DND-41 (cell line): ENCODE measurements at regions not wholly inside any gene's neighbourhood (a gene's known extent, or its start where the extent isn't known, plus 50 kb on each side); places are given as distances from the start of the nearest gene placed in this dataset.

ENCODE experiments used
- EZH2 ChIP-seq: IDR thresholded peaks from 3 replicates; pipeline ENCODE4 v1.6.1; 2012; ENCODE audit warnings: borderline replicate concordance, low read depth, mild to moderate bottlenecking, moderate library complexity, low read length, inconsistent platforms; ENCODE audit not compliant: severe bottlenecking
- TF ChIP-seq, protein P1 (sequence below): IDR thresholded peaks from 2 replicates; pipeline ENCODE4 v1.5.1; 2012; ENCODE audit warnings: borderline replicate concordance, low read length, moderate library complexity, mild to moderate bottlenecking; ENCODE audit not compliant: poor library complexity, severe bottlenecking; ENCODE audit errors: extremely low read depth

DNA sequence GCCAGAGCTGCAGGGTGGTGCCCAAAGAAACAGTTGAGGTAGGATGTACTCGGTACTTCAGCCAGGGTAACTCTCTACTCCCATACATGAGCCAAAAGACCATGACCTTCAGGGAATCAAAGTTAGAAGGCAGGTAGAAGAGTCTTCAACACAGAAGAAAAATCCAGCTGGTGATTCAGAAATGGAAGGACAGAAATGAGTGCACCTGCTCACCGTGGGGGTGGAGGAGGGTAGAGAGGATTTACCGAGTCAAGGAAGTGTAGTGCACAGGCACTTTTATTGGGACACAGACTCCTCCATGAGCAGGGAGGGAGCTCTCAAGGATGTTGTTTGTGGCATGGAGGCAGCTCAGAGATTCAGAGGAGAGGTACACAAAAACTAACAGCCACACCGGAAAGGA lies 330.3 kb upstream of the PRDM1 start:
- TF ChIP-seq, protein P1, sequence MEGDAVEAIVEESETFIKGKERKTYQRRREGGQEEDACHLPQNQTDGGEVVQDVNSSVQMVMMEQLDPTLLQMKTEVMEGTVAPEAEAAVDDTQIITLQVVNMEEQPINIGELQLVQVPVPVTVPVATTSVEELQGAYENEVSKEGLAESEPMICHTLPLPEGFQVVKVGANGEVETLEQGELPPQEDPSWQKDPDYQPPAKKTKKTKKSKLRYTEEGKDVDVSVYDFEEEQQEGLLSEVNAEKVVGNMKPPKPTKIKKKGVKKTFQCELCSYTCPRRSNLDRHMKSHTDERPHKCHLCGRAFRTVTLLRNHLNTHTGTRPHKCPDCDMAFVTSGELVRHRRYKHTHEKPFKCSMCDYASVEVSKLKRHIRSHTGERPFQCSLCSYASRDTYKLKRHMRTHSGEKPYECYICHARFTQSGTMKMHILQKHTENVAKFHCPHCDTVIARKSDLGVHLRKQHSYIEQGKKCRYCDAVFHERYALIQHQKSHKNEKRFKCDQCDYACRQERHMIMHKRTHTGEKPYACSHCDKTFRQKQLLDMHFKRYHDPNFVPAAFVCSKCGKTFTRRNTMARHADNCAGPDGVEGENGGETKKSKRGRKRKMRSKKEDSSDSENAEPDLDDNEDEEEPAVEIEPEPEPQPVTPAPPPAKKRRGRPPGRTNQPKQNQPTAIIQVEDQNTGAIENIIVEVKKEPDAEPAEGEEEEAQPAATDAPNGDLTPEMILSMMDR = no peak
- no peak for TF ChIP-seq EZH2
